Endothelial cell of hepatic sinusoid (primary cell): ENCODE measurements at regions not wholly inside any gene's neighbourhood (a gene's known extent, or its start where the extent isn't known, plus 50 kb on each side); places are given as distances from the start of the nearest gene placed in this dataset.
"Not testable (repeated sequence)": the region's sequence is repeated elsewhere in the genome, so short reads cannot be mapped to it uniquely, and the experiment has no call there.

Experiments used
- in situ Hi-C: cut with HindIII; loops from 2 replicates; pipeline ENCODE4 v1.10.0; 2017; ENCODE audit warnings: low sequenced_read_pairs

- in situ Hi-C loops = no loop called here
Observed at GRCh38 chr1:105467549-105467948, 1588.9 kb upstream of the PRMT6 start.

GRCh38 chr1:105470541-105470940, 1585.9 kb upstream of the PRMT6 start:
- in situ Hi-C loops = not testable (repeated sequence)

DNA sequence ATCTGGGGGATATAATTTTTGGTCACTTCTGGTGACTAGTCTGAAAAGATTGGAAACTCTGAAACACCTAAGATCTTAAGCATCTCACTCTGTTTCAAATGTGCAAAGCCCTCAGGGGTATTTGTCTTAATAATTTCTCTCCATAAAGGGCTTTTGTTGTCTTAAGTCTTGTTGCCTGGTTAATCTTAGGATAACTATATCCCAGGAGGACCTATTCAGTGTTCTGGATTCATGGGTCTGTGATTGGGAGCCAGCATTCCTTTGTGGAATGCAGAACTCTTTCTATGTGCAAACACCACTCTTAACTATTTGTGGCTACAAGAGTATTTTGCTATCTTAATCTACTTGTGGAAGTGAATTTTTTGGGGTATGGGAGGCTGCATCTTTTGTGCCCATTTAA, 1573.0 kb upstream of the PRMT6 start:
- in situ Hi-C loops = no loop called here

DNA sequence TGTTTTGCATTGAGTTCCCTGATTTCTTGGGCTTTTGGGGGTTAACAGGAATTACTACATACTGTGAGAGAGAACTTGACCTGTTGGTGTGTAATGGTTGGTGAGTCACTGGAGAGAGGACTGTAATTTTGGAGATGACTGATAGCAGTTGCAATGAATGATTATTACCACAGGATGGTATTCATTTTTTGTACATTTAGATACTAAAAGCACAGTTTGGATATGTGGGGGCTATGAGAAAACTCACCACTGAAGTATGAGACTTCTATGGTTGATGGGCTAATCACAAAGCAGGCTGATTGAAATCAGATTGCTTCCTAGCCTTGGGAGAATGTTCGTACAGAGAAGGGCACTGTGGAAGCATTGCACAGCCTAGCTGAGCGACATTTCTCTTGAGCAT, 1571.3 kb upstream of the PRMT6 start:
- in situ Hi-C loops = no loop called here

DNA sequence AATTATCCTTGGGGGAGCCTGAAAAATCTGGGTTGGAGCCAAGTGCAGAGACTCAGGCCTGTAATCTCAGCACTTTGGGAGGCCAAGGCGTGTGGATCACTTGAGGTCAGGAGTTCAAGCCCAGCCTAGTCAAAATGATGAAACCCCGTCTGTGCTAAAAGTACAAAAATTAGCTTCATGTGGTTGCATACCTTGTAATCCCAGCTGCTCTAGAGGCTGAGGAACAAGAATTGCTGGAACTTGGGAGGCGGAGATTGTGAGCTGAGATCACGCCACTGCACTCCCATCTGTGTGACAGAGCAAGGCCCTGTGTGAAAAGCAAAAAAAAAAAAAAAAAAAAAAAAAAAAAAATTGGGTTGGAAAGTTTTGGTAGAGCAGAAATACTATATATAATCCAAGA, 1563.6 kb upstream of the PRMT6 start:
- in situ Hi-C loops = no loop called here

DNA sequence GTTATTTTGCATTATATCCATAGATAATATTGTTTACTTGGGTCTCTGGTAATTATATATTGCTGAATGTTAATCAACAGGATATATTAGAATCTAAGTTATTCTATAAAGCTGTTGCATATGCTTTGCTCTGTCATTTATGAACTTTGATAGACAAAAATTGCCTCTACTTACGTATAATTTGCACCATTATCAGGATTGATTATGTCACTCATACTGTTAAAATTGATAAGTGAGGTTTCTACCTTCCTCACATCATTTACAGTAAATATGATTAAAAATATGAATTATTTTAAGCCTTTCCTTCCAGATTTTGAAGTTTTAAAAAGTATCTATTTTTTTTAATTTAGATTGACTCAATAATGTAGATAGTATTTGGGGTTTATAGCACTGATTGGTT, 1540.4 kb upstream of the PRMT6 start:
- in situ Hi-C loops = no loop called here

- in situ Hi-C loops = no loop called here
Observed at GRCh38 chr1:105533996-105534395, 1522.5 kb upstream of the PRMT6 start.

- in situ Hi-C loops = no loop called here
Observed at GRCh38 chr1:105544475-105544874, 1512.0 kb upstream of the PRMT6 start.

GRCh38 chr1:105556266-105556665, 1500.2 kb upstream of the PRMT6 start:
- in situ Hi-C loops = no loop called here

DNA sequence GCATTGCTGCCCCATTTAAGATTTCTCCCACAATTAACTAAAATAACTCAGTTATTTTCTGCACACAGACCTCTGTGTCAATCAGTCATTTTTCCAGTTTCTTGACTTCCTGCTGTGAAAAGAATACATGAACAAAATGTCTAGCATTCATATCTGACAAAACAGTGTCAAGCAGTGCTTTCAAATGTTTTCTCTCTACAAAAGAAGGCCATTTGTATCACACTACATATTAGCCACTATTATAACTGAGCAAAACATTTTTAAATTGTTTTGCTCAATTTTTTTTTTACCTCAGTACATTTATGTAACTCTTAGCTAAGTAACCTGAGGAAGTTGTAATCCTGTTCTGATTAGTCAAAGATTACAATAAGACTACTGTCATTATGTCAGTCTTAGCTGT, 1498.5 kb upstream of the PRMT6 start:
- in situ Hi-C loops = no loop called here

GRCh38 chr1:105565006-105565405, 1491.5 kb upstream of the PRMT6 start:
- in situ Hi-C loops = no loop called here

GRCh38 chr1:105585791-105586190, 1470.7 kb upstream of the PRMT6 start:
- in situ Hi-C loops = no loop called here

DNA sequence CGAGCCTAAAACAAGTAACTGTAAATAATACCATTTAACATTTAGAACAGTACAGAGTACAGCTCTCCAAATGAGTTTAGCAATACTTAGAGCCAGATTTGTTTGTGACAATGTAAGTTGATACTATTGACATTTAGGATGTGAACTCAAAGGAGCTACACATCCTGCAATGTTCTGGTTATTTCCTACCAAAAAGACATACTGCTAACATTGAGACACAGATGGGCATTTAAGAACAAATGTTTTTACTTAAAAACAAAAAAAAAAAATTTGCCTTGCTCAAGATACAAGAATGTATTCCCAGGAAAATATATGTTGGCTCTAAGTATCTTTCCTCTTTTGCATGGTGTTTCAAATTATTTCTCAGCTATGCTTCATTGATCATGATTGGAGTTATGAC, 1464.8 kb upstream of the PRMT6 start:
- in situ Hi-C loops = no loop called here

DNA sequence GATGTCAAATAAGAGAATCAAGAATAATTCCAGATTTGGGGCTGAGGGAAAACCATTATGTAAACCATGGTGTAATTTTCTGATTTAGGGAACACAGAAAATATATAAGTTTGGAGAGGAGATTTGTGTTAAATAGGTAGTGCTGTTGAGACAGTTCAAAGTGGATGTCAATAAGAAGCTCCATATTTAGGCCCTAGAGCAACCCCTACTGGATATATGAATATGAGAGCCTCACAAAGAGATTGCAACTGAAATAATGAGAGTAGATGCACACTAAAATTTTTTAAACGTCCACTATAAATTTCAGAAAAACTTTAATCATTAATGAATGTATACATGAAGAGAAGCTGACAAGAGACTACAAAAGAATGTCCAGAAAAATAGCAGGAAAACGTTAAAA, 1447.8 kb upstream of the PRMT6 start:
- in situ Hi-C loops = loop anchor here (5.0 kb wide), 1 partner anchor 94 kb away; no protein-coding TSS in a partner anchor

DNA sequence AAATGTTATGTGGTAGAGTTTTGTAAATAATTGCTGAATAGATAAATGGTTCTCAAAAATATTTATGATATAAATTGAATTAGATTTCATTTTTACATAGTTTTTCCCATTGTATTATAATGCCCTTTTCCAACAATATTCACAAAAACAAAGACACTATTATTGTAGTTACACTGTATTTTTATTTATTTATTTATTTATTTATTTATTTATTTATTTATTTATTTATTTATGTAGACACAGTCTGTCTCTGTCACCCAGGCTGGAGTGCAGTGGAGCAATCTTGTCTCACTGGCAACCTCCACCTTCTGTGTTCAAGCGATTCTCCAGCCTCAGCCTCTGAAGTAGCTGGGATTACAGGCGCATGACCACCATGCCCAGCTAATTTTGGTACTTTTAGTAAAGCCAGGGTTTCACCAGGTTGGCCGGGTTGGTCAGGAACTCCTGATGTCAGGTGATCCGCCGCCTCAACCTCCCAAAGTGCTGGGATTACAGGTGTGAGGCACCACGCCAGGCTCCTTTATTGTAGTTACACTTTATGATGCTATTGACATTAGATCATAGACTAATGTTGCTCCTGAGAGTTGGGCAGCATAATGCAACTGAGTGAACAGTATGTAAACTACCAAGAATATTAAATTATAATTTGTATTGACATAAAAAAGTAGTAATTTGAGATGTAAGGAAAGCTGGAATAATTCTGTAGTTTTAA, 1430.0 kb upstream of the PRMT6 start:
- in situ Hi-C loops = no loop called here

- in situ Hi-C loops = not testable (repeated sequence)
Observed at GRCh38 chr1:105631153-105631744, 1425.2 kb upstream of the PRMT6 start.

- in situ Hi-C loops = no loop called here
Observed at GRCh38 chr1:105632342-105633196, 1423.9 kb upstream of the PRMT6 start.

- in situ Hi-C loops = no loop called here
Observed at GRCh38 chr1:105636052-105636451, 1420.4 kb upstream of the PRMT6 start.

- in situ Hi-C loops = no loop called here
Observed at GRCh38 chr1:105641407-105641806, 1415.1 kb upstream of the PRMT6 start.

DNA sequence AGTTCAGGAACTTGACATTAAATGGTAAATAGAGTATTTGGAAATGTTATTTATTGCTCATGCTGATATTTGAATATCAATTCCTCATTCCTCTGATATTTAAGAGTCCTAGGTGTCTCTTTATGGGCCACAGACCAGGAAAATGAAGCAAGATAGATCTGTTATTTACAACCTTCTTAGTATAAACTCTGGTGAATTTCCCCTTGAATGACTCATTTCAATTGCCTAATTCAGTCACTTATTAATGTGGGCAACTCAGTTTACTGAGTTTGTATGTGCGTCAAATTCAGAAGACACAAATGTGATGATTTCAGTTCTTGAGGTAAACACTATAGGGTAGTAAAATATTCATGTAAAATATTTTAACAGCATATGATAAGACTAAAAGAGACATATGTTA, 1404.4 kb upstream of the PRMT6 start:
- in situ Hi-C loops = no loop called here

GRCh38 chr1:105655032-105655431, 1401.4 kb upstream of the PRMT6 start:
- in situ Hi-C loops = no loop called here

GRCh38 chr1:105664495-105664894, 1392.0 kb upstream of the PRMT6 start:
- in situ Hi-C loops = no loop called here
